GM19397 (cell line): ENCODE measurements at regions not wholly inside any gene's neighbourhood (a gene's known extent, or its start where the extent isn't known, plus 50 kb on each side); places are given as distances from the start of the nearest gene placed in this dataset.
A peak's percentile ranks its signal among the peaks of the same experiment; 100 is the strongest.

ENCODE experiments used
- ATAC-seq: cut with Tn5 transposase; IDR thresholded peaks from one replicate; pipeline ENCODE4 v1.9.1; 2021; ENCODE audit warnings: mild to moderate bottlenecking, moderate library complexity; ENCODE audit not compliant: unreplicated experiment

DNA sequence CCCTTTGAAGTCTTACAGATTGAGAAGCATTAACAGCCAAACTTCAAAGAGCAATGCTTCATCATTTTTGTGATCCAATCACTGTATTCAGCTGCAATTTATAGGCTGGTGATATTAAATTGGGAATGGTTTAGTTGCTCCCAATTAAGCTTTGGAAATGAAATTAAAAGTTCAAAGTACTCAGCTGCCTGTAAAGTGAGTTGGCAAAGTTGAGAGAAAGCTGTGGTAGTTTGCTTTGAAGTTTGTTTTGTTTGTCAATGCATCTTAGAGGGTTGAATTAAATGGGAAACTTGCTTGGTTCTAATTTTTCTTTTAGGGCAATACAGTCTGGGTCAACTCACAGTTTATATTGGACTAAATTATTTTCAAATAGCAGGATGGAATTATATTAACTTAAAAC is 238.4 kb upstream of the CTSO start:
- no peak for ATAC-seq

DNA sequence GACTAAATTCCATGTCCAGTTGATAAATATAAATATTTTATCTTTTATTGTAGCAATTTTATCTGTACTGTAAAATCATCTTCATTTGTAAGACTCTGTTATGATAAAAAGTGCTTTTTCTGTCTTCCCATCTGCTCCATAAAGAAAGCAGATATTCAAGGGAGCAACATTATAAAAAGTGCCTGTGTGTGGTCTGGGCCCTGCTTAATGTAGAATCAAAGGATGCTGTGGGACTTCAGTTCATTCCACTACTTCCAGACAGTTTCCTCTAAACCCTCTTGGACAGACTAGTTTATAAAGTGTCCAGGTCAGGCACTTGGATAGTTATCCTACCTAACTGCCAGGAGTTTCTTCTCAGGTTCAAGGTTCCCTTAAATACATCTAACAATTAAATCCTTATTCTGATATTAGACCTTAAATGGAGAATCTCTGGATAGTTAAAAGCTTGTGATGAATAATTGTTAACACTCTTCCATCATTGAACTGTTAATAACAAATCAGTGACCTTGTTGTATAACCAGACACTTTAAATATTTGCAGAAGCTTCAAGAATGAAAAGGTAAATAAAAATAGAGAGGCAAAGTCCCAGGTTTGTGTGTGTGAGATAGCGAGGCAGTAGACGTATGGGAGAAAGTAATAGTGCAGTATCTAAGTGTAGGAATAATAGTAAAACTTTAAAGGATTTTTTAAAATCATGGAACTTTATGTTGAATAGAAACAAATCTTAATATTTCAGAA is 237.5 kb upstream of the CTSO start:
- no peak for ATAC-seq

DNA sequence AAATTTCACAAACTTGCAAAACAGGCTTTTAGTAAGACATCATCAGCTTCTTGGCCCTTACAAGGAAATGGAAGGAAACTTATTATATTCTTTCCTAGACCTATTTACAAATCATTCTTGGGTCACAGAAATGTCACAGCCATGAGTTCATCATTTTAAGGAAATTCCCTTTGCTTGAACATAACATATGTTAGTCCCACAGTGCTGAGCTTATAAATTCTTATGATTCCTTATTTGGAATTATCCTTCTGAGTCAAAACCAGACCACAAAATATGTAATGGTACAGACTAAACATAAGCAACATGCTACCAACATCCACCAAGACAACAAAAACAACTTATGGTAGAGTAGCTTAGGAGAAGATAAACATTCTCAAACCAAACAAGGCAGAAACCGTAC is 236.9 kb upstream of the CTSO start:
- ATAC-seq = no peak

DNA sequence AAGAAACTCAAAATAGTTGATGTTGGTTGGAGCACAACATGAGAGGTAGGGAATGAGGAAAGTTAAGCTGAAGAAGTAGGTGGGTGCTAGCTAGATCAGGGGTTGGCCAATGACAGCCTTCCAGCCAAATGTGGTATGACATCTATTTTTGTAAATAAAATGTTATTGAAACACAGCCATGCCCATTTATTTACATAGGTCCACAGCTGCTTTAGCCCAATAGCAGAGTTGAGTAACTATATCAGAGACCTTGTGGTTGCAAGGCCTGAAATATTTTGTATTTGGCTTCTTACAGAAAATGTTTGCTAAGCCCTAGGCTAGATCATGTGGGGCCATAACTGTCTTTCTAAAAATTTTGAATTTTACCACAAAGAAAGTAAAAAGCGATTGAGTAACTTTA is 234.9 kb upstream of the CTSO start:
- no peak for ATAC-seq

DNA sequence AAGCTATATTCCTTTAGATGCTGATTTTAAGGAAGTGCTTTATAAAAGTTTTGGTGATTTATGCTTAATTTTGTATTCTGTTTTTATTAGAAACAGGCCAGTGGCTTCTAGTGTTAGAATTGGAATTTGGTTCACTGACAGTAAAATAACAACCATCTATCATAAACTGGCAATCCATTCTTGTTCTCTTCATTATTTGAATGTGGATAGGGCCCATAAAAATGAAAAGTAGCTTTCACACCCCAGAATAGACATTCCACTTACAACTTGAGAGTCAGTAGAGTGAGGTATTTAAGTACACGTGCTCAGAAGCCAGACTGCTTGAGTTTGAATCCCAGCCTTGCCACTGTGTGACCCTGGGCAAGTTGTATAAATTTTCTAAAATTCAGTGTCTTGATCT is 232.4 kb upstream of the CTSO start:
- no peak for ATAC-seq

DNA sequence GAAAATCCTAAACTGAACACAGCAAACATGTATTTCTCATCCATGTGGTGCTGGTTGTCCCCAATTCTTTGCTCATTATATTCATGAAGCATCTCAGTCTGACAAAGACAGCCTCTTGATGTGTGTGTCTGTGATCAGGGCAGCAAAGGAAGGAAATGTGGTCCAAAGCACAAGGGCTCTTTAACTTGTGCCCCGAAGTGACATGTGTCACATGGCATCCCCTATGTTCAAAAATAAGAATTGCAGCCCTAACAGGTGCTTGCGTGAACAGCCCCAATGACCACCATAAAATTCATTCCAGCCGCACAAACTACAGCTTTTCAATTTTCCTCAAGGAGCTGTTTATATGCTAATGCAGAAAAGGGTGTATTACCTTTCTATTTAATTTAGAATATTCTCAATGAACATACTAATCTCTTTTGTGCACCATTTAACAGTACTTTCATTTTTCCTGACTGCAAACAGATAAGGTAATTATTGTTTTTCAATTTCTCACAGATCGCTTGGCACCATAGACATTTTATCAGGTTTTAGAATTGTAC is 231.9 kb upstream of the CTSO start:
- ATAC-seq = no peak

DNA sequence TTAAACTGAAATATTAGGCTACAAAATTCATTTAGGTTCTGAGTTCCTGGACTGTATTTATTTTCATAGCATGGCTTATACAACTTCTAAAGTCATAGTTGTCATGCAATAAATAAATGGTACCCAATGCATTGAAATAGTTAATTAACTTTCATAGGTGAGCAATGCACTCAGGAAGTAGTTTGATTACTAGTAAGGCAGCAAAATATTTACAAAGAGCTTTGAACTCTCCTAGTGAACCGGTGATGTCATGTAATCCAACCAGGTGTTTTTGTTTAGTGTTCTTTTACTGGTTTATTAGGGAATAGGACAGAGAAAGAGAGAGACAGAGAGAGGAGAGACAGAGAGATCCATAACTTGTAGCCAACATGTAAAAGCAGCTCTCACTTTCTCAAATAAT is 228.6 kb upstream of the CTSO start:
- ATAC-seq = no peak

DNA sequence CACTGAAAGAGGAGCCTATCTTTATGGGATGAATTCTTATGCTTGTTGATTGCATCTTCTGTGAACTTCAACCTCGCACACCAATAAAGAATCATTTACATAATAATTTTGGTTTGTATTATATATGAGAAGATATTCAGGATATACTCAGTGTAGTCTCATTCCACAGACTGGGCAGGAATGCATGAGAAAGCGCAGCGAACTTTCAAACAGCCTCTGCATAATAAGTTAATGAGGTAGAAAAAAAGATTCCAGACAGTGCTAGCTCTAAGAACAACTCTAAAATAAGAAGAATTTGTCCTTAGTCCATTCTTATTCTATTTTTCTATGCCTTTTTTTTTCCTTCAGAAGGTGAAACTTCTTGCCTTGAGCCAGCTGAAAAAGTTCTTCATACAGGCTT is 224.3 kb upstream of the CTSO start:
- no peak for ATAC-seq

DNA sequence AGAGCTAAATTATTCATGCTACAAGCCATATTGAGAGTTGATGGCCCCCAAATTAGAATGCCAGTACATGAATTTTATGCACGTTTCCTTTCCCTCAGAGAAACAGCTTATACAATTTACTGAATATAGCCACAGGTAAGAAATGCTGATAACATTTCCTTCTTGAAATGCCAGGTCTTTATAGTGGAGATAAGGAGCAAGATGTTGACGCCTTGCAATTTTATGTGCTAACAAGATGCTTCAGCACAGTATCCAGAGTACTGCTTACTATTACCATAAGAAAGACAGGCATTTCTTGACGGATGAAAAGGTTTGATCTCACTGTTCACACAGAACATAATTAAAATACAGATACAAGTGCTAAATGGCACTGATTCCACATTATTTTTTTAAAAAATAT is 223.2 kb upstream of the CTSO start:
- ATAC-seq = no peak

DNA sequence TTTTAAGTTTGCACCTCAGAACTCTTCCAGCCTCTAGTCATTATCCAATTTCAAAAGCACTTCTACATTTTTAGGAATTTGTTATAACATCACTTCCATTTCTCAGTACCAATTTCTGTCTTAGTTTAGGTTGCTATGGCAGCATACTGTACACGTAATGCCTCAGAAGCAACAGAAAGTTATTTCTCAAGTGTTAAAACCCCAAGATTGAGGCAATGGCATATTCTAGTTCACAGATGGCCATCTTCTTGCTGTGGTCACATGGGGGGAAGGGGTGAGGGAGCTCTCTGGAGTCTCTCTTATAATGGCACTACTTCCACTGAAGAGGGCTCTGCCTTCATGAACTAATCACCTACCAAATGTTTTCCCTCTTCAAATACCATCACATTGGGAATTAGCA is 220.3 kb upstream of the CTSO start:
- ATAC-seq = no peak

DNA sequence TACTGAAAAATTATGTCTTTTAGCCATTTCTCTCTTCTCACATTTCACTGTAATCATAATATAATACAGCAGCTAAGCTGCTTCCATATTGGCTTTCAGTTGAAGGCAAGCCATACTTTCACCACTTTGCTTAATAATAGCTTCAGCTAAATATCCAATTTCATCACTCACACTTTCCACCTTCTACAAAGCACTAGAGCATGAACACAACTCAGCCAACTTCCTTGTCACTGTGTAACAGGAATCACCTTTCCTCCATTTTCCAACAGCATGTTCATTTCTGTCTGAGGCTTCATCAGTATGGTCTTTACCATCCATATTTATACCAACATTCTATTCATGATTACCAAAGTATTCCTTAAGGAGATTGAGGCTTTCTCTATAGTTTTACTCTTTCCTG is 219.8 kb upstream of the CTSO start:
- ATAC-seq = no peak

DNA sequence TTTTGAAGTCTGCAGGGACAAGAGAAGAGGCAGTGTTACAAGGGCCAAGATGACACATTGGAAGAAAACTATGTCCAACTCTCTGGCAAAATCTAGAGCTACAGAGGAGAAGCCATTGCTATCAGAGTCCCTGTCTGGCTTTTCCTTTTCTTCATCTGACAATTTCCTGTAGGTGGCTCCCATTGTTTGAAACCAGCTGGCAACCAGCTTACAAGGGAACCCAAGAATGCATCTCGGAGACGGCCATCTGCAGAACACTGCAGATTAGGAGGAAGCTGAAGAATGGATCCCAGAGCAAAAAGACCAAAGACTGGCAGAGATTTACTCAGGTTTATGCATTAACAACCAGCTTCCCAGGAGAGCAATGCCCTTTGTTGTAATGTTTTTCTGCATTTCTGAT is 216.2 kb upstream of the CTSO start:
- ATAC-seq = no peak

DNA sequence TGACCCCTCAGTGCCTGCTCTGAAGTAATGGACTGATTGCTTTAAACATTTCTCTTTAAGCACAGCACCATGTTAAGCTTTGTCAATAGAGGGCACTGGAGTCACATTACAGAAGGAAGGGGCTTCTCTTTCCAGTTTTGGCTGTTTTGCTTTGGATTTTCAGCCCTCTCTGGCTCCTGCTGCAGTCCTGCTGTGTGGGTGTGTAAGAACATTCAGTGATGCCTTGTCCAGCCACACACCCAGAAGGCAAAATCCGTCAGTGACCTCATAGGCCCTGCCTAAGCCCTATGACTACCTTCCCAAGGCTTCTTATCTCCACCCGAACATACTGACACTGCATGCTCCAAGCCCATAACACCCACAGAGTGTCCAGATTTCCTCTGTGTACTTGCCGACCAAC is 215.3 kb upstream of the CTSO start:
- peak; percentile 60 for ATAC-seq

DNA sequence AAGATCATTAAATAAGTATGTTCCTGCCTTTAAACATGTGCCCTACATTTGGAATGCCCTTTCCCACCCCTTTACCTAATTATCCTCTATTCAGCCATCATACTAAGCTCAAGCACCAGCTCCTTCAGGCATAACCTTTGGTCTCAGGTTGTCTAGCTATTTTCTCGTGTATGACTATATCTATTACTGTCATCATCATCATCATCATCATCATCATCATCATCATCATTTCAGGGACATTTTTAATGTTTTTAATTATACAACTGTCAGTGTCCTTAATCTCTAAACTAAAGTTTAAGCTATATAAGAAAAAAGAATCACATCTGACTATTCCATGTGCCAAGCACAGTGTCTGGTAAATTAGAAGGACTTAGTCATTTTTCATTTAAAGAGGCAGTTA is 214.6 kb upstream of the CTSO start:
- no peak for ATAC-seq

DNA sequence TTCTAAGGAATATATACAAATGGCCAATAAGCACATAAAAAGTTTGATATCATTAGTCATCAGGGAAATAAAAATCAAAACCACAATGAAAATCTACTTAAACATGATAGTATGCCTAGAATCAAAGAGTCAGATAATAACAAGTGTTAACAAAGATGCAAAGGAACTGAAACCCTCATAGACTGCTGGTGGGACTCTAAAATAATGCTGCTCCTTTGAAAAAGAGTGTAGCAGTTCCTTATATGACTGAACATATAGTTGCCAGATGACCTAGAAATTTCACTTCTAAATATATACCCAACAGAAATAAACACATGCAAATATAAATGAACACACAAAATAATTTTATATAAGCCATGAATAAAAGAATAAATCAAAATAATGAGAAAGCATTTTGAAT is 205.1 kb upstream of the CTSO start:
- ATAC-seq = no peak

DNA sequence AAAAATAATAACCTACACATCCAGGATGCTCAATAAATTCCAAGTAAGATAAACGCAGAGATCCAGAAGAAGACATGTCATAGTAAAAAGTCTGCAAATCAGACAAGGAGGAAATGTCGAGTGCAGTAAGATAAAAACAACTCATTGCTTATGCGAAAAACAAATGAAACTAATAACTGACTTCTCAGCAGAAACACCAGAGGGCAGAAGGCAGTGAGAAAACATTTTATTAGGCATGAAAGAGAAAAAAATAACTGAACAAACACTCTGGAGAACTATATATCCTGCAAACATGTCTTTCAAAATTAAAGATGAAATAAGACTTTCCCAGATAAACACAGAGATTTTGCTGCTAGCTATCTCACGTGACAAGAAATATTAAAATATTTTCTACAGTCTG is 201.3 kb upstream of the CTSO start:
- ATAC-seq = no peak

DNA sequence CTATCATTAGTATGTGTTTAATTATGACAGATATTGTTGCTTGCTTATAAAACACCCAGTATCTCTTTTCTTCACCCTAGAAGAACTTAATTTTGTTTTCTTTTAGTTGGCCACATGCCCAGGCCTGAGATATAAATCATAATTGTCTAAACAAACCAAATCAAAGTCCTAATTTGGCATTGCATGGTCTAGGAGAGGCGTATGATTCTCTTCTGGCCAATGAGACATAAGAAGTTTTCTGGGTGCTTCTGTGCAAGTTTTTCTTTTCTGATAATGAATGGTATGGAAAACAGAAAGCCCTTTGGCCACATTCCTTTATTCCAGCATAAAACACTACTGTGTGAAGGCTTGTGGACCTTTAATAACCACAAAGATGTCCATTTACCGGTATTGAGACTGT is 192.9 kb upstream of the CTSO start:
- no peak for ATAC-seq

DNA sequence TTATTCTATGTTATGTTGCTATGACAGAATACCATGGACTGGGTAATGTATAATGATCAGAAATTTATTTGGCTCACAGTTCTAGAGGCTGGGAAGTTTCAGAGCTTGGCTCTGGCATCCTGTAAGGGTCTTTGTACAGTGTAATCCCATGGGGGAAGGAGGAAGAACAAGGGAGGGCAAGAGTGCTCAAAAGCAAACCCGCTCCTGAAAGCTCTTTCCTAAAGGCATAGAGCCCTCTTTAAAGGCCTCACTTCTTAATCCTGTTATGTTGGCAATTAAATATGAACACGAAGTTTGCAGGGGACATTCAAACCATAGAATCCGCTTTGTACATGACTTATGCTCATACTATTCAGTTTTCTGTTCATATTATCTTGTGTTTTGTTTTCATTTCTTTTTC is 191.3 kb upstream of the CTSO start:
- no peak for ATAC-seq

DNA sequence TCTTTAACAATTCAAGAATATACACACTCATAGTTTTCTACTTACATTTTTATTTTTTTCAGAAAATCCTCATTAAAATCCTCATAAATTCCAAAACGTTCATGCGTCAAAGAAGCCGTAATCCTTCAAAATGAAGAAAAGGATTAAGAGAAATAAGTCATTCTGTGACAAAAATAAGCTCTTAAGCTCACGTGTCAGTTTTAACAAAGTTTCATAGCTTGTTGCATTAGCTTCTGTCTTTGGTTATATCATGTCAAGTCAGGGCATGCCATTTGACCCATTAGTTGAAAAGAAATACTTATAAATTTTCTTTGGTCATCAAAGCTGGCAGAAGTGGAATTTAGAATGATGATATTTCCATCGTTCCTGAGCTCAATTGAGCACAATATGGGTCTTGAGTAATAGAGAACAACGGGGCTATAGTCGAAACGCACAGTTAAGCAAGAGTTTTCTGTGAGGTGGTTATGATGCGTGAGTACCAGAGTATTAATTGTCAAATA is 185.2 kb upstream of the CTSO start:
- no peak for ATAC-seq

DNA sequence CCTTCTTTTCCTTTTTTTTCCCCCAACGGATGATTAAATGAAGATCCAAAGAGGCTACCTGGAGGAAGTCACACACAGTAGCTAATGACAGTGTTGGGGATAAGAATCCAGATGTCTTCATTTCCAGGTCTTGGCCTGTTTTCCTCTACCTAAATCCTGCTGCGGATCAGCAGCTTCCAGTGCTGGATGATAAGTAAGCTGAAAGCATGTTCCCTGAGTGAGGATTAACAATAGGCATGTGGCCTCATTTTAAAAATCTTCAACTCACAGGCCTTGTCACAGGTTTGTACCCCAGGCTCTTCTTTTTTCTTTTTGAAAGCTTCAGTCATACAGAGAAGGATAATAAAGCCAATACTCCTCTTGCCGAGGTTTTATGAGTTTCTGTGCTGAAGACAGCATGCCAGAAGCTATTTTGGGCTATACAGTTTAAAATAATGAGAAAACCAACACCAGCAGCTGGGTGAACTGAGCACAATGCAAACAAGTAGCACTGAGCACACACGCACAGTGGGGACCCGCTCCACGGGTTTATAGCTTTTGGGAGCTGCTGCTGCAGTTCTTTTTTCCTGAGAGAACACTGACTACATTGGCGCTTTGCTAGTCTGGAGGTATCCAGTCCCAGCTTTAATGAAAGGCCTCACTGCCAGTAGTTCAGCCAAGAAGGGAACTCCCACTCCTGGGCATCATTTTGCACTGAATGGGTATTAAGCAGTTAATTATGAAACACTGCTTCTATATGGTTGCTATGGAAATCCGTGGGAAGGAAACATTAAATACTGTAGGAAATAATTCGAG is 184.2 kb upstream of the CTSO start:
- no peak for ATAC-seq

DNA sequence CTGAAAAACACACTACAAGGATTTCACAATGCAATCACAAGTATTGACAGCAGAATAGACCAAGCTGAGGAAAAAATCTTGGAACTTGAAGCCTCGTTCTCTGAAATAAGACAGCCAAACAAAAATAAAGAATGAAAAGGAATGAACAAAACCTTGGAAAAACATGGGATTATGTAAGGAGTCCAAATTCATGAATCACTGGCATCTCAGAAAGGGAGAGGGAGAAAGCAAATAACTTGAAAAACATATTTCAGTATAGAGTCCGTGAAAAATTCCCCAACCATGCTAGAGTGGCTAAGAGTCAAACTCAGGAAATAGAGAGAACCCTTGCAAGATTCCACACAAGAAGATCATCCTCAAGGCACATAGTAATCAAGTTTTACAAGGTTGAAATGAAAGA is 178.5 kb upstream of the CTSO start:
- ATAC-seq = no peak

DNA sequence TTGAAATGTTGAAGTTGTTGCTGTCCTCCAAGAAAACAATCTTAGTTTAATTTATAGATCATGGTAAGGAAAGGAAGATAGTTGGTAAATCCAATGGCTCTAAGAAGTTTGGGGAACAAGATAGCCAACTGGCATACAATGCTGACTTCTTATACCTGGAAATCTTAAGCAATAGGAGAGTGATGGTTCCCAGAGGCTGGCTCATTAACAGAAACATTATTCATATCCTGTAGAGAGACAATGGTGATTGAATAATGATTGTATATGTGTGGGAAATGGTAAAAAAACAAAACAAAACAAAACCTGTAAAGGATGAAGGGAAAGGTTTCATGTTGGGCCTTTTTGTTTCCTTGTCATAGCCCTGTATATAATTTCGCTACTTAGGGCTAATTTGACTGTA is 174.9 kb upstream of the CTSO start:
- ATAC-seq = no peak
